ENCODE measurements at regions not wholly inside any gene's neighbourhood (a gene's known extent, or its start where the extent isn't known, plus 50 kb on each side); places are given as distances from the start of the nearest gene placed in this dataset.
"Not testable (repeated sequence)": the region's sequence is repeated elsewhere in the genome, so short reads cannot be mapped to it uniquely, and the experiment has no call there.

DNA sequence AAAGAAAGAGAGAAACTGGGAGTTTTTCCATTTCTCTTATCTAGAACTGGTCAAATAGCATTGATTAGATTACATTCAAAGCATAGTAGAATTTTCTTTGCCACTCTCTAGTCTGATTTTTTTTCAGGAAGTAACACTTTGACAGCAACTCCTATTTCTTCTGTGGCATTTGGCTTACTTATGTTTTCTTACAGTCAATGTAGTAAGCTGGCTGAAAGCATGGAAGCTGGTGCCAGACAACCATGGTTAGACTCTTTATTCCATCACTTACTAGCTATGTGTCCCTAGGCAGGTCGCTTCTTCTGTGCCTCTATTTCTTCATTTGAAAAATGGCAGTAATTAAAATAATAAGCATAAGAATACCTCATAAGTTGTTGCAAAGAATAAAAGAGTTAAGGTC, 54.2 kb upstream of the OPRM1 start:
- DNase-seq, result no peak

DNA sequence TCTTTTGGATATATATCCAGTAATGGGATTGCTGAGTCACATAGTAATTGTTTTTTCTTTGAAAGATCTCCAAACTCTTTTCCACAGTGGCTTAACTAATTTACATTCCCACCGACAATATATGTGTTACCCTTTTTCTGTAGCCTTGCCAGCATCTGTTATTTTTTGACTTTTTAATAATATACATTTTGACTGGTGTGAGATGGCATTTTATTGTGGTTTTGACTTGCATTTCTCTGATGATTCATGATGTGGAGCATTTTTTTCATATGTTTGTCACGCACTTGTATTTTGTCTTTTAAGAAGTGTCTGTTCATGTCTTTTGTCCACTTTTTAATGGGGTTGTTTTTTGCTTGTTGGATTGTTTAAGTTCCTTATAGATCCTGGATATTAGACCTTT, 58.9 kb upstream of the OPRM1 start:
- DNase-seq, result no peak

DNA sequence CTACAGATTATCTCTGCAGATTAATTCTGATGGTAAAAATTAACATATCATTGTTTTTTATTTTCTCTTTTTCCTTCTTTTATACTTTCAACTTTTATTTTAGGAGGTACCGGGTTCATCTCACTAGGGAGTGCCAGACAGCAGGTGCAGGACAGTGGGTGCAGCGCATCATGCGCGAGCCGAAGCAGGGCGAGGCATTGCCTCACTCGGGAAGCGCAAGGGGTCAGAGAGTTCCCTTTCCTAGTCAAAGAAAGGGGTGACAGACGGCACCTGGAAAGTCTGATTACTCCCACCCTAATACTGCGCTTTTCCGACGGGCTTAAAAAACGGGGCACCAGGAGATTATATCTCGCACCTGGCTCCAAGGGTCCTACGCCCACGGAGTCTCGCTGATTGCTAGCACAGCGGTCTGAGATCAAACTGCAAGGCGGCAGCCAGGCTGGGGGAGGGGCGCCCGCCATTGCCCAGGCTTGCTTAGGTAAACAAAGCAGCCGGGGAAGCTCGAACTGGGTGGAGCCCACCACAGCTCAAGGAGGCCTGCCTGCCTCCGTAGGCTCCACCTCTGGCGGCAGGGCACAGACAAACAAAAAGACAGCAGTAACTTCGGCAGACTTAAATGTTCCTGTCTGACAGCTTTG, 60.0 kb upstream of the OPRM1 start:
- not testable (repeated sequence) for DNase-seq

DNA sequence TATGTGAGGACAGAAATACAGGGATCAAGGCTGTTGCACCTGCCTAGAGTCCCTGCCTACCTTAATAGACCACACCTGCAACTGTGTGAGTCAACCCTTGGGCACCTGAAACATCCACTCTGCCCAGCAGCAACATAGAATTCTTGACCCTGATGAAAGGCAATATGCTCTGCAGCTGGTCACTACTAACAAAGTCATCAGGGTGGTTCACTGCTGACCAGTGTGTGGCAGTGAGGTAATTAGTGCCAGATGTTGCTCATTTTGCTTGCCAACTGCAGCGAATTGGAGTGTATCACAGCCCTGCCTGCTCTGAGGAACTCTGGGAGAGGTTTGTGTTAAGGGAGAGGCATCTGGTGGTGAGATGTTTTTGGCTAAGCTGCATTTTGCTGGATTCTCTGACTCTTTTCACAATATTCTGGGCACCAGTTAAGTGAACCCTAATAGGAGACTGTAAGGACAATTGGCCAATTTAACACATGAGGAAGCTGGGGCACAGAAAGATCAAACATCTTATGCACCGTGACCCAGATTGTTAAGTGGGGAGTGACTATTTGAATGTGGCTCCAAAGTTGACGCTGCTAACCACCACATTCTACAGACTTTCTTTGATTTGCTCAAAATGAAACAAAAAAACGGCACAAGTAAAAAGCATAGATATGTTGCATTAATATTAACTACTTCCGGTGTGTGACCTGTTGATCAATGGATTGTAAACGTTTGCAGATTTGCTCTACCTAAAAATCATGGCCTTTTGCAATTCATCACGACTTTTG, 61.9 kb upstream of the OPRM1 start:
- DNase-seq, result no peak

DNA sequence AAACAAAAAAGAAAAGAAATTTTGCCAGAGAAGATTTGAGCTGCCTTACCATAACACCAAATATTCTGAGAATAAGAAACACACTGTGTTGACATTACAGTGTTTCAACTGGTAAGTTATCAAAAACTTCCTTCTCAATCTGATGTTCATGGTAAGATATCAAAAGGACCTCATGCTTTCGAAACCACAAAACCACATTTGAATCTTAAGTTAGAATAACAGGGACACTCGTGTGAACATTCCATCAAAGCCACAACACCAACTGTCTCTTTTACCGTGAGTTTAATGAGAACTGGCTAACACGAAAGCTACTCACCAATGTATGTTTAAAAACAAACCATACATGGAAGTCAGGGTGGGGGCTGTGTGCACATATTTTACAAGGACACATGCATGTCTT, 73.0 kb upstream of the OPRM1 start:
- no peak for DNase-seq

DNA sequence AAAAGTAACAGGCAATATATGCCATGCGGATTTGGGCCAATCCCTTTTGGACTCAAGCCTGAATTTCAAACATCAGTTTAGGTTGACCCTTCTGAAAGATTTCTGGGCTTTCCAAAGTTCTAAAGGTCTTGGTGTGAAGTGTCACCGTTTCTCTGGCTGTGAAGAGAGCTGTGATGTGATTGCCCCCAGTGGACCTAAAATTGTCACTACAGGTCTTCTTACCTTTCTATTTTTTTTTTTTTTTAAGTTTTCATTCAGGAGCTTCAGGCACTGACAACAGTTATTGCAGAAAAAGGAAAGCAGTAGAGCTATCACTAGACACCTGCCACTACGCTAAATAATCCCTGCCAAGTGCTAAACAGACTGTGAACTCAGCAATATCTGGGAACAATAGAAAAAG, 75.7 kb upstream of the OPRM1 start:
- no peak for DNase-seq

DNA sequence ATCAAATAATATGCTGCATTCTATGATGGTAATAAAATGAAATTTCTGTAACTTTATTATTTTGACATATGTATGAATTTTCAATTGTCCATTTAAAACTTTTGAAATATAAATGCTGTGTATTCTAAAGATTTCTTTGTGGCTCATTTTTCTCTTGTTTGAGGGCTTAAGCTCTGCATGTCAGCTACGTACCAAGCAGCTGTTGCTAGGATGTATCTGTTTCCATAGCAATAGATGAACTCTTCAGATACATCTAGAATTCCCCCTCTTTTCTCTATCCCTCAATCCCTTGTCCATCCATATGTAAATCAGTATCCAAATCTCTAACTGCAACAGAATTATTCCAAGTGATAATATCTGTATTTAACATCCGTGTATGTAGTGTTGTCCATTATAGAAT, 76.5 kb upstream of the OPRM1 start:
- no peak for DNase-seq

DNA sequence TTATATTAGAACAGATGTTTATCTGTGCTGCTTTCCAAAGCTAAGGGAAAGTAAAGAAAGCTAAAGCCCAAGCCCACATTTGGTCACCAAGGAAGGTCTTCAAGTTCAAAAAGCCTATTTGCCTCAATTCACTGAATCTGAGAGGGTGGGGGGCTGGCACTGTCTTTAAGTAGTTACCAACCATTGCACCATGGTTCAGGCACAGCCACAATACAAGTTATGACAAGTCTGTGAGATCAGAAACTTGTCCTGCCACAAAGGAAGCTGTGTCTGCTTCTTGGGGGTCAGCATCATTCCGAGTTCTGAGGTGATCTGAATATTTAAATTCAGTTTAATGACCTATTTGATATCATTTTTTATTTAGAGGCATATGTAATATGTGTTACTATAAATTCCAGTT, 78.3 kb upstream of the OPRM1 start:
- no peak for DNase-seq

DNA sequence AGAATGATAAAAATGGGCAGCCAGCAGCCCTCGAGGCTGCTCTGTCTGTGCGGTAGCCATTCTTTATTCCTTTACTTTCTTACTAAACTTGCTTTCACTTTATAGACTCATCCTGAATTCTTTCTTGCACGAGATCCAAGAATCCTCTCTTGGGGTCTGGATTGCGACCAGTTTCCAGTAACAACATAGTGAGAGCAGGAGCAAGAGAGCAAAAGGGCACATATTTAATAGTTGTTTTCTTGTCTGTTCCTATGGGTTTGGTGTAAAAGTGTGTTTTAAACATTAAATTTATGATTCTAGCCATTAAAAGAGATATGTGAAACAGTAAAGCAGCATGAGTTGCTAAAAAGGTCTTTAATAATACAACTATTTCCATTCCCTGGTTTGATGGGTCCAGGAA, 78.8 kb upstream of the OPRM1 start:
- DNase-seq, result no peak

DNA sequence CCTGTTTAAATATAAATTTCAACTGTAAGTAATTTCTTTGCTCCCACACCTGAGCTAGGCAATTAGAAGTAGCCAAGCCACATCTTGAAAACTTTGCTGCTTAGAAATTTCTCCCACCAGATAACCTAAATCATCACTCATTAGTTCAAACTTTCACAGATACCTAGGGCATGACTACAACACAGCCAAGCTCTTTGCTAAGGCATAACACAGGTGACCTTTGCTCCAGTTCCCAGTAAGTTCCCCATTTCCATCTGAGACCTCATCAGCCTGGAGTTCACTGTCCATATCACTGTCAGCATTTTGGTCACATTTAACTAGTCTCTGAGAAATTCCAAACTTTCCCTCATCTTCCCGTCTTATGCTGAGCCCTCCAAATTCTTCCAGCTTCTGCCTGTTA, 79.8 kb upstream of the OPRM1 start:
- DNase-seq, result no peak

DNA sequence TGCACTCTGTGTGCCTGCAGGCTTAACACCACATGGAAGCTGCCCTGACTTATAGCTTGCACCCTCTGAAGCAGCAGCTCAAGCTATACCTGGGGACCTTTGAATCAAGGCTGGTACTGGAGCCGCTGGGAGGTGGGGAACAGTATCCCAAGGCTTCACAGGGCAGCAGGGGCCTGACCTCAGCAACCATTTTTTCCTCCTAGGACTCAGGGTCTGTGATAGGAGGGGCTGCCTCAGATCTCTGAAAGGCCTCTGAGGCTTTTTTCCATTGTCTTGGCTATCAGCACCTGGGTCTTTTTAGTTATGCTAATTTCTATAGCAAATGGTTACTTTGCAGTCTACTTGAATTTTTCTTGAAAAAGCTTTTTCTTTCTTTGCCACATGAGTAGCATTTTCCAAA, 80.2 kb upstream of the OPRM1 start:
- DNase-seq, result no peak

DNA sequence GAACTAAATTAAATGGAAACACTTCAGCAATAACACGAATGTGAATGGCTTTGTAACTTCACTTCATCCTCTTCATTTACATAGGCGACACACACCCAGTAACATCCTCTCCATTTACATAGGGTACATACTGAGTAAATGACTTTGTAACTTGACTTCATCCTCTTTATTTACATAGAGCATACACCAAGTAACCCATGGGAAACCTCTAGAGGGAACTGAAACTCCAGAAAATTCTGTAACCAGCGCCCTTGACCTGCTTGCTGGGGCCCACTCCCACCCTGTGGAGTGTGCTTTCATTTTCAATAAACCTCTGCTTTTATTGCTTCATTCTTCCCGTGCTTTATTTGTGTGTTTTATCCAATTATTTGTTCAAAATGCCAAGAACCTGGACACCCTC, 81.6 kb upstream of the OPRM1 start:
- no peak for DNase-seq

DNA sequence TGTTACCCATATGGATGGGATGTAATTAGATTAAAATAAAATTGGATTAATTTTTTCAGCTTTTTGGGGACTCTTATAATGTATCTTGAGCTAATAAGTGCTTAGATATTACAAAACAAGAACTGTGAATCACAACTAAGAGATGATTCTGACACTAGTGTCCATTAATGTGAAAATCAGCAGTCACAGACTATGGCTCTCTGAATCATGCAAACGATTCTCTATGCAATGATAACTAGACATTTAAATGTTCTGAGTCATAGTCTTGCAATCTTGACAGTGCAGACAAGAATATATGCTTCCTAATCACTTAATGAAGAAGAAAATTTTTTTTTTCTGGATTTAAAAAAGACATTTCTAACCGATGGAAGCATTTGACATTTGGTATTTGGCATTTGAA, 82.2 kb upstream of the OPRM1 start:
- DNase-seq, result no peak

DNA sequence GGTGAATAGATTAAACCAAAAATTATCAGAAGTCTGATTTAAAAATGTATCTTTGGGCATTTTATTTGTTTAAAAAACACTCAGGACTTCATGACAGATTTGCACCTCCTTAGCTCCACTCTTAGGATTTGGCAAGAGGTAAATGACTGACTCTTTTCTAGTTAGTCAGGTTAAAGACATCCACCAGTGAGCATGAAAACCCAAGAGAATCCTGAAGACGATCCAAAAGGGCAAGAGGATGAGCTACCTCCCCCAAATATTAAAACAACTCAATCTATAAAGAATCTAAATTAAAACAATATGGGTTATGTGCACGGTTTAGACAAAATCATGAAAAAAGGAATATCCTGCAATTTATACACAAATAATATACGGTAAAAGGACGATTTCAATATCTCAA, 89.4 kb upstream of the OPRM1 start:
- no peak for DNase-seq

DNA sequence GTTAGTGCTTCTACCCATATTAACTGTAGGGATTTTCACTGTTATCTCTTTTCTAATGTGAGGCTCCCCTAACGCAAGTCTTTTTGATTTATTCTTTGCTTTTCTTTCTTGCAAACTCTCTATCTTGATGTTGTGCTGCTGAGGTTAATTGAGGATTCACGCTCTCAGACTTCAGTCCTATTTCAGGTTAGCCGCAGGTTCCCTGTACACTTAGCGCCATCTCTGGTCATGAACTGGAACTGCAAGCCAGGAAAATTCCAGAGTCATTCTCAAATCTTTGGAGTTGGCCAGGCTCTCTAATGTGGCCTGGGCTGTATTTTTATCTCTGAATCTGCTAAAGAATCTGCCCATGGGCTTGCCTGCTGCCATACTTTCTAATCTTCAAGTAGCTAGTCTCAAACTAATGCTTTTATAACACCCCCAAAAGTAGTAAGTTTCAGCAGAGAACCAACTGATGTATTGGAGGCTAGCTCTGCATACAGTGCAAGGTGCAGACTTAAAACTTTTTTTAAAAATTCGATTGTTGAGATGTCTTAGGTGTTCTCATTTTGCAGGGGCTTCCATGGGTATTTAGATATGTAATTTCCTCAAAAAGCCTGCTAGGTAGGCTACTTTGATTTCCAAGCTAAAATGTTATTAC, 91.1 kb upstream of the OPRM1 start:
- peak; percentile 16 for DNase-seq

DNA sequence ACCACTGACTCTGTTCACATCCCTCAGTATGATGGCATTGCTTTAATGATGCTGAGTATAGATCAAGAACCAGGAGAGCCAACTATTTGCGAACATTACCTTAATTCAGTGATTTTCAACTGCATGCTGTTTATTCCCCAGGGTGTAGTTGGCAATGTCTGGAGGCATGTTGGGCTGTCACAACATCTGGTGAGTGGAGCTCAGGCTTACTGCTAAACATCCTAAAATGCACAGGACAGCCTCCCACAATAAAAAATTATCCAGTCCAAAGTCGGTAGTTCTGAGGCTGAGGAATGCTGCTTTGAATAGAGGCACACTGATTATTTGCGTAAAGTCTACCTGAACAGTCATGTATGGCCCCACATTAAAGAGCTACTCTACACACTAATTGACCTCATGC, 94.8 kb upstream of the OPRM1 start:
- no peak for DNase-seq

DNA sequence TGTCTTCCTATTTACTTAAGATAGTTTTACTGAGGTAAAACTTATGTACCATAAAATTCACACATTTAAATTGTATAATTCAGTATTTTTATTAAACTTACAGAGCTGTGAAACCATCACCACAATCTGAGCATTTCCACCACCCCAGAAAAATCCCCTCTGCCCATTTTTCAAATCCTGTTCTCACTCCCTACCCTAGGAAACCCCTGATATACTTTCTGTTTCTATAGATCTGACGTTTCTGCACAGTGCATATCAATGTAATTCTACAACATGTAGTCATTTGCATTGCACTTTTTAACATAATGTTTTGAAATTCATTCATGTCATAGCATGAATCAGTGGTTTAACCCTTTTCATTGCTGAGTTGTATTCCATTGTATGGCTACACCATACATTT, 96.7 kb upstream of the OPRM1 start:
- DNase-seq, result no peak

DNA sequence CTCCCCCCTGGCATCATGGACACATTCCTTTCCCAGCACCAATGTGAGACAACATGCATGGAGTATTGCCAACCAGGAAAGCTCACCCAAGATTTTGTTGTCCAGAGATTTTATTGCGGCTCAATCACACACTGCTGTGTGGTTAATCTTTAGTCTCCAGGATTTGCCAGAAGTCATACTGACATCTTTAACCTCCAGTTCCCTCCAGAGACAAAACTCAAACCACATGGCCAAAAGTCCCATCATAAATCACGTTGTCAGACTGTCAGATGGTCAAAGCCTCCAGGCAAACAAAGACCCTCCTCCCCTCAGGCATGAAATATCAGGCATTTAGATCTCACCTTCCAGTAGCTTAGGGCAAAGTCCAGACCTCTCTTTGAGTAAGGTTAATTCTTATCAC, 97.3 kb upstream of the OPRM1 start:
- no peak for DNase-seq

DNA sequence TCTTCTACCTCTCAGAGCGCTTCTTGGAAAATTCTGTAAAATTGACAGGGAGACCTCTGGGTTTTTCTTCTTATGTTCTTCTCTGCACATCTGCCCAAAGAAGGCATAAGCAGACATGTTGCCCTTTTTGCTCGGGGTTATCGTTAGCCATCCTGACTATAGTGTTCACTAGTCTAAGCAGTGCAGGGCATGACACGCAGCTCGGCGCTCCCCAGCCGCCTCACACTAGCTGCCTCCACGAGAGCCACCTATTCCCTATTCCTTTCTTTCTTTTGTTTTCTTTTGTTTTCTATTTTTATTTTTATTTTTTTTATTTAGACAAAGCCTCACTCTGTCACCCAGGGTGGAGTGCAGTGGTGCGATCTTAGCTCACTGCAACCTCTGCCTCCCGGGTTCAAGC, 100.2 kb upstream of the OPRM1 start:
- no peak for DNase-seq

DNA sequence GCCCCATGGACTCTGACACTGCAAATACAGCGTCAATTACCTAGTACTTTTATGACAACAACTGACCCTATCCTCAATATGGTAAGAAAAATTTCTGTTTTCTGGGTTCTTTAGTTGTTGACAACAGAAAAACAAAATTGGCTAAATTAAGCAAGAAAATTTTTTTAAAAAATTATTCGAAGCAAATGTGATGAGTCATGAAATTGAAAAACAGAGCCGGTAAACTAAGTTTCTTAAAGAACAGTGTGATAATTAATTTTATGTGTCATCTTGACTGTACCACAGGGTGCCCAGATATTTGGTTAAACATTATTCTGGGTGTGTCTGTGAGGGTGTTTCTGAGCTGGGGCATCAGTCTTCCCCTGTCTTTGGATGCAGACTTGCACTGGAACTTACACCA, 107.6 kb upstream of the OPRM1 start:
- no peak for DNase-seq

DNA sequence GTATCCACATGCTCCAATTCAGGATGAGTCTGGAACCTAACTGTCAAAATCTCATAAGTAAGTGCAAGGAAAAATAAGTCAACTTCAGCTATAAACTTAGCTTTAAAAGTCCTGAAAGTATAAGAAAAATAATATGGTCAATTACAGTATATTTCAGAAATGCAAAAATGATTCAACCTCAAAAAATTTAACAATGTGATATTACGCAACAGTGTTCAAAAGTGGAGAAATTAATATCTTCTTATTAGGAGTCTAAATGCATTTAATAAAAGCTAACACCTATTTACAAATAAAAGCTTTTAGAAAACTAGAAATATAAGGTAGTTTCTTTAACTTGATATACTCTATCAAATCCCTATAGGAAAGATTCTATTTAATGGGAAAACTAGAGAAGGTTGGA, 111.2 kb upstream of the OPRM1 start:
- no peak for DNase-seq

DNA sequence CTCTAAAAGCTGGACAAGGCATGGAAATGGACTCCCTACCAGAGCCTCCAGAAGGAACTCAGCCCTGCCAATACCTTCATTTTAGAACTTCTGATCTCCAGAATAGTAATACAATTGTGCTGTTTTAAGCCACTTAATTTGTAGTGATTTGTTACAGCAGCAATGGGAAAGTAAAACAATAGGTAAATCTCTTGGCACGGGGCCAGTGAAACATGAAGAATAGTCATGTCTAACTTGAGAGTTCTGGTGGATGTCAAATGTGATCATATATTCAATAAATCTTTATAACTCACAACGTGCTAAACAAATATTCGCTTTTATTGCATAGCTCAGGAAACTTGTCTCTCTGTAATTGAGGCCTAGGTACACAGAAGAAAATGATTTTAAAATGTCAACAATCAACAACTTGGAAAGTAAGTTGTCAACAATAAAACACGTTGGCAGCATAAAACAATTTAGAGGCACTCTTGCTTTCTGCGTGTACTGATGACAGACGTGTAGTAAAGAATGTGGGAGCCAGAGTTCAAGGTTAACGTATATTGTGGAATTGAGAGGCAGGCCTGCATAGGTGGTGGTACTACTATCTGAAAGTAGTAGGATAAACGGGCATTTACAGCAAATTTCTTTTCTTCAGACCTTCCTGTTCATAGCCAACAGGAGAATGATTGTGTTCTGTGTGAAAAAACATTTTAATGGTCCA, 140.5 kb upstream of the OPRM1 start:
- DNase-seq, result no peak

DNA sequence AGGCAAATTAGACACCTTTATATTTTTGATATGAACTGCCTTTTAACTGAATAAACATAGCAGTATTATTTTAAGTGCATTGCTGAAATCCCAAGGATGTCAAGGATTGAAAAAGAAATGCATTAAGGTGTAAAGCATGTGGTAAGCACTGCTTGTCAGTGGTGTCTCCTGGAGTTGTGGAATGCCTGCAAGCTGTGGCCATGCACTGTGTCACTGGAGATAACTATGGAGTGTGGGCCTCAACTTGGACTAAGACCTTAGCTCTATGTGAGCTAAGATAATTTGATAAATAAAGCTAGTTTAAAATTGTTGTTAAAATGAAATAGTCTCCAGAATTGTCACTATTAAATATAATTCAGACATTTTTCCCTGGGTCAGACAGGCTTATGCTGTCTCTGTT, 156.6 kb upstream of the OPRM1 start:
- DNase-seq, result no peak

DNA sequence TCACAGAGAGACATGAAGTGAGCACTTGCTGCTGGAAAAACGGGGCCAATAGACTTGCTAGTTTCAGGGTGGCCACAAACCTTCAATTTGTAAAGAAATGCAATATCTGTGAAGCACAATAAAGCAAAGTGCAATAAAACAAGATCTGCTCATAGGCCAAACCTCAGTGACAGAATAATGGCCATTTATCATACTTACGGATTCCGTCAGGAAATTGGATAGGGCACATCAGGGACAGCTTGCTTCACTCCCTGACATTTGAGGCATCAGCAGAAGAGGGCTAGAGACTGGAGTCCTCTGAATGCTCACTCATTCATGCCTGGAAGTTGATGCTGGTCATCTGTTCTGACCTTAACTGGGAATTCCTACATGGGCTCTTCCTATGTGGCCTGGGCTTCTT, 165.5 kb upstream of the OPRM1 start:
- no peak for DNase-seq

All from activated CD4-positive, alpha-beta T cell treated with anti-CD3 and anti-CD28 coated beads, Interleukin-2, amount 50 U/mL, for 16 hours (primary cell).